K562 (cell line): ENCODE measurements at regions not wholly inside any gene's neighbourhood (a gene's known extent, or its start where the extent isn't known, plus 50 kb on each side); places are given as distances from the start of the nearest gene placed in this dataset.

ENCODE experiments used
- ATAC-seq: fragments of 200-7000 bp; cut with Tn5 transposase; 3 replicates; pipeline ENCODE4 v1.9.1; 2020; ENCODE audit warnings: moderate library complexity
- BruUV-seq: library from RNA; stranded (reverse); fragments of 400-500 nt; replicated peaks from 2 replicates; lab custom pipeline; 2021; lab: Mats Ljungman, UMichigan
- CTCF ChIA-PET: fragments of 300-600 bp; formaldehyde crosslinking; extraction: SDS; loops from one replicate; lab custom pipeline; 2021; ENCODE audit warnings: low intra/inter-chr PET ratio; lab: Yijun Ruan, JAX
- POLR2A ChIA-PET: fragments of 300-600, 350-650 bp; sonication (Branson Sonifier 250); formaldehyde crosslinking; extraction: SDS; loops from one replicate; lab custom pipeline; 2021; ENCODE audit warnings: antibody characterized with exemption, inconsistent platforms; lab: Yijun Ruan, JAX
- DNase-seq, 4 experiments: peaks; one replicate each; pipeline versions ENCODE4 v3.0.0 to v3.0.0-alpha.2; 2011 to 2018; ENCODE audit warnings: low spot score in 3 of 4, mixed read lengths in 3 of 4; ENCODE audit errors: extremely low read depth in 1 of 4
- FAIRE-seq: peaks from 2 replicates; lab custom pipeline; 2011; peaks lifted over from hg19 to GRCh38; lab: Jason Lieb, UNC
- H2AFZ ChIP-seq: 2 replicates; pipeline ENCODE4 v1.6.0; 2011; ENCODE audit warnings: low read depth, low read length, control low read depth, inconsistent platforms
- H3K27ac ChIP-seq: fragments of 200-600 bp; 3 replicates; pipeline ENCODE4 v1.8.0; 2011; ENCODE audit warnings: low read depth, mild to moderate bottlenecking, control low read depth, inconsistent platforms, low read length, moderate library complexity, mixed read lengths; ENCODE audit errors: extremely low read depth
- H3K27me3 ChIP-seq, 2 experiments: fragments of 300-600 bp in 1 of 2; 2 replicates in 1 of 2; 3 replicates in 1 of 2; pipeline versions ENCODE4 v1.6.0 to v1.8.0; 2011; ENCODE audit warnings: inconsistent platforms in 2 of 2, low read length in 2 of 2, mild to moderate bottlenecking in 1 of 2, mixed read lengths in 1 of 2, moderate library complexity in 1 of 2; ENCODE audit not compliant: control insufficient read depth in 2 of 2, insufficient read depth in 2 of 2
- H3K36me3 ChIP-seq: fragments of 300-600 bp; 3 replicates; pipeline ENCODE4 v1.8.0; 2011; ENCODE audit warnings: mild to moderate bottlenecking, low read length, inconsistent platforms; ENCODE audit not compliant: control insufficient read depth, insufficient read depth
- H3K4me1 ChIP-seq, 2 experiments: fragments of 200-600 bp in 1 of 2; replicated peaks in 1 of 2; 2 replicates in 1 of 2; 3 replicates in 1 of 2; pipeline versions ENCODE4 v1.5.1 to v1.8.0; 2011; ENCODE audit warnings: inconsistent platforms in 2 of 2, low read length in 2 of 2, mild to moderate bottlenecking in 1 of 2, mixed read lengths in 1 of 2, moderate library complexity in 1 of 2; ENCODE audit not compliant: control insufficient read depth in 2 of 2, insufficient read depth in 2 of 2
- H3K4me2 ChIP-seq: 2 replicates; pipeline ENCODE4 v1.6.1; 2011; ENCODE audit warnings: low read length, control low read depth, inconsistent platforms, mixed read lengths; ENCODE audit not compliant: insufficient read depth
- H3K4me3 ChIP-seq: fragments of 200-600 bp; sonication (generic), shearing (Covaris generic); 2 replicates; pipeline ENCODE4 v1.5.1; 2016; ENCODE audit warnings: control low read depth, inconsistent platforms
- H3K79me2 ChIP-seq: fragments of 200-600 bp; 3 replicates; pipeline ENCODE4 v1.8.0; 2011; ENCODE audit warnings: low read length, inconsistent platforms; ENCODE audit not compliant: control insufficient read depth, insufficient read depth
- H3K9ac ChIP-seq, 2 experiments: 2 replicates each; pipeline versions ENCODE4 v1.6.0 to v1.6.1; 2011; ENCODE audit warnings: low read depth in 2 of 2, low read length in 2 of 2, control low read depth in 1 of 2, inconsistent platforms in 1 of 2, mild to moderate bottlenecking in 1 of 2, mixed read lengths in 1 of 2; ENCODE audit not compliant: insufficient read depth in 1 of 2
- H3K9me1 ChIP-seq: one replicate; pipeline ENCODE4 v1.6.0; 2011; ENCODE audit warnings: inconsistent platforms, mild to moderate bottlenecking, low read length, moderate library complexity; ENCODE audit not compliant: control insufficient read depth, insufficient read depth
- H3K9me3 ChIP-seq: replicated peaks from 2 replicates; pipeline ENCODE4 v1.5.1; 2011; ENCODE audit warnings: low read depth, low read length, inconsistent platforms; ENCODE audit not compliant: control insufficient read depth, insufficient read depth
- H4K20me1 ChIP-seq: replicated peaks from 2 replicates; pipeline ENCODE4 v1.6.1; 2011; ENCODE audit warnings: low read length, inconsistent platforms, mixed read lengths; ENCODE audit not compliant: control insufficient read depth, insufficient read depth
- ARID1B ChIP-seq: fragments of 450-650 bp; IDR thresholded peaks from 2 replicates; pipeline ENCODE4 v1.6.1; 2016; ENCODE audit warnings: antibody characterized with exemption, mild to moderate bottlenecking, inconsistent platforms
- BMI1 ChIP-seq: fragments of 150-350 bp; IDR thresholded peaks from 2 replicates; pipeline ENCODE4 v1.6.1; 2014; ENCODE audit warnings: low read length
- CBX2 ChIP-seq: fragments of 200-600 bp; sonication (generic); IDR thresholded peaks from one replicate; pipeline ENCODE4 v1.6.1; 2012; ENCODE audit warnings: mild to moderate bottlenecking, low read length, inconsistent platforms; ENCODE audit not compliant: insufficient read depth, poor library complexity, severe bottlenecking
- CTCF ChIP-seq, 3 experiments: IDR thresholded peaks in 2 of 3; conservative IDR thresholded peaks in 1 of 3; 2 replicates each; pipeline ENCODE4 v1.5.1; 2011 to 2012; ENCODE audit warnings: low read length in 3 of 3, mild to moderate bottlenecking in 3 of 3, control low read depth in 2 of 3, improper control_type of control experiment in 1 of 3, inconsistent platforms in 1 of 3, low read depth in 1 of 3, mixed read lengths in 1 of 3, moderate library complexity in 1 of 3; ENCODE audit not compliant: insufficient read depth in 2 of 3
- DIDO1 ChIP-seq: fragments of 450-650 bp; IDR thresholded peaks from 2 replicates; pipeline ENCODE4 v1.6.1; 2016; ENCODE audit warnings: low read depth, missing biosample characterization, missing genetic modification characterization
- EWSR1 ChIP-seq: fragments of 450-650 bp; IDR thresholded peaks from 2 replicates; pipeline ENCODE4 v1.6.1; 2018; ENCODE audit warnings: borderline replicate concordance, mild to moderate bottlenecking, low read depth, moderate library complexity; ENCODE audit not compliant: partially characterized antibody
- FOXJ3 ChIP-seq: sonication (generic); formaldehyde crosslinking; IDR thresholded peaks from 2 replicates; pipeline ENCODE4 v1.4.0; 2020; ENCODE audit warnings: mild to moderate bottlenecking, missing genetic modification reagents
- GTF3C2 ChIP-seq: IDR thresholded peaks from 3 replicates; pipeline ENCODE4 v1.6.1; 2011; ENCODE audit warnings: borderline replicate concordance, mild to moderate bottlenecking, moderate library complexity; ENCODE audit not compliant: insufficient read length; ENCODE audit errors: extremely low read depth
- MCM7 ChIP-seq, 2 experiments: fragments of 450-650 bp; IDR thresholded peaks; 2 replicates each; pipeline ENCODE4 v1.6.1; 2016 to 2018
- PHB2 ChIP-seq: fragments of 450-650 bp; IDR thresholded peaks from 2 replicates; pipeline ENCODE4 v1.6.1; 2017; ENCODE audit warnings: low read depth
- TAF9B ChIP-seq: fragments of 450-650 bp; IDR thresholded peaks from 2 replicates; pipeline ENCODE4 v1.6.1; 2018; ENCODE audit warnings: mild to moderate bottlenecking; ENCODE audit not compliant: partially characterized antibody
- ZNF121 ChIP-seq: sonication (generic); formaldehyde crosslinking; conservative IDR thresholded peaks from 2 replicates; pipeline ENCODE4 v1.8.0; 2022; ENCODE audit warnings: missing genetic modification reagents
- ZNF239 ChIP-seq: fragments of 250-450 bp; sonication (Bioruptor Pico); IDR thresholded peaks from 2 replicates; pipeline ENCODE4 v1.4.0; 2020; ENCODE audit warnings: mild to moderate bottlenecking
- WGBS: fragments of 100-300 bp; shearing (Covaris generic); methylation state at CpG from one replicate; pipeline ENCODE4 v1.1.6; 2016; ENCODE audit warnings: low coverage, mixed read lengths; ENCODE audit not compliant: insufficient coverage; ENCODE audit errors: missing lambda C conversion rate; 5-methylcytosine and 5-hydroxymethylcytosine counted together
- in situ Hi-C: fragments of 300-500 bp; cut with MboI; formaldehyde crosslinking; loops from 4 replicates; pipeline ENCODE4 v1.15.0; 2018; ENCODE audit warnings: inconsistent platforms, mixed read lengths
- intact Hi-C: fragments of 100-400 bp; cut with micrococcal nuclease; formaldehyde crosslinking; loops from 2 replicates; pipeline ENCODE4 v1.14.2; 2022

GRCh38 chr12:89774645-89775044 is 66.0 kb upstream of the ATP2B1 start:
- intact Hi-C loops (no loop called here), in situ Hi-C loops (no loop called here)
- WGBS, result 38% methylated on average over 1 of the region's 1 CpG
- Histone ChIP-seq H3K79me2 (no peaks in the 10 kb centered on the region), H3K4me2 (no peak overlapping the region), H3K4me3 (no peak overlapping the region), H3K9me1 (no peaks in the 10 kb centered on the region), H2AFZ (no peak overlapping the region), H3K27me3 (no peaks in the 10 kb centered on the region), H3K36me3 (no peaks in the 10 kb centered on the region), H3K27ac (no peak overlapping the region), H3K4me1 (no peaks in the 10 kb centered on the region), H4K20me1 (no peaks in the 10 kb centered on the region), H3K9me3 (peaks cover 4% of the 10 kb centered on the region; the same call in 1 of the 2 replicates), H3K9ac (no peak overlapping the region)
- DNase-seq, result no peak
- no TSS peak for BruUV-seq
- ChIA-PET POLR2A (no interaction called here), CTCF (no interaction called here)
- ATAC-seq, result no peak
- no peak for TF ChIP-seq TAF9B
- no peak for FAIRE-seq

GRCh38 chr12:89770391-89770790 is 61.8 kb upstream of the ATP2B1 start:
- no peaks in the 10 kb centered on the region for H4K20me1 ChIP-seq
- H3K9ac ChIP-seq, result no peak overlapping the region
- no peaks in the 10 kb centered on the region for H3K79me2 ChIP-seq
- peaks cover 0 to 3% of the 10 kb centered on the region in 2 experiments; a peak in 3 of 5 replicates for H3K4me1 ChIP-seq
- H3K27ac ChIP-seq, result no peak overlapping the region
- DNase-seq, result no peak
- peaks cover 4% of the 10 kb centered on the region; the same call in 1 of the 2 replicates for H3K9me3 ChIP-seq
- POLR2A ChIA-PET, result no interaction called here
- in situ Hi-C loops, result no loop called here
- no peak overlapping the region for H2AFZ ChIP-seq
- intact Hi-C loops, result no loop called here
- H3K27me3 ChIP-seq, result no peaks in the 10 kb centered on the region
- ATAC-seq, result no peak
- FAIRE-seq, result no peak
- H3K4me2 ChIP-seq, result no peak overlapping the region
- no peaks in the 10 kb centered on the region for H3K36me3 ChIP-seq
- no TSS peak for BruUV-seq
- CTCF ChIA-PET, result no interaction called here
- H3K4me3 ChIP-seq, result no peak overlapping the region
- no peaks in the 10 kb centered on the region for H3K9me1 ChIP-seq
- TF ChIP-seq CTCF (IDR thresholded peaks at IDR 0.05 in 2 of 3, conservative IDR thresholded peaks at IDR 0.05 in 1 of 3; ENCODE audit: insufficient read depth in 2 of 3, low read depth in 1 of 3, low read length in 3 of 3) (no peak), CBX2 (no peak), FOXJ3 (CRISPR knock-in tag) (no peak), DIDO1 (tag) (no peak), EWSR1 (no peak), BMI1 (no peak), ZNF239 (CRISPR knock-in tag) (no peak), MCM7 (IDR thresholded peaks at IDR 0.05) (no peak), GTF3C2 (no peak), ARID1B (no peak), PHB2 (no peak), ZNF121 (CRISPR knock-in tag) (no peak)
